ENCODE measurements at regions not wholly inside any gene's neighbourhood (a gene's known extent, or its start where the extent isn't known, plus 50 kb on each side); places are given as distances from the start of the nearest gene placed in this dataset.
"Not testable (repeated sequence)": the region's sequence is repeated elsewhere in the genome, so short reads cannot be mapped to it uniquely, and the experiment has no call there.

DNA sequence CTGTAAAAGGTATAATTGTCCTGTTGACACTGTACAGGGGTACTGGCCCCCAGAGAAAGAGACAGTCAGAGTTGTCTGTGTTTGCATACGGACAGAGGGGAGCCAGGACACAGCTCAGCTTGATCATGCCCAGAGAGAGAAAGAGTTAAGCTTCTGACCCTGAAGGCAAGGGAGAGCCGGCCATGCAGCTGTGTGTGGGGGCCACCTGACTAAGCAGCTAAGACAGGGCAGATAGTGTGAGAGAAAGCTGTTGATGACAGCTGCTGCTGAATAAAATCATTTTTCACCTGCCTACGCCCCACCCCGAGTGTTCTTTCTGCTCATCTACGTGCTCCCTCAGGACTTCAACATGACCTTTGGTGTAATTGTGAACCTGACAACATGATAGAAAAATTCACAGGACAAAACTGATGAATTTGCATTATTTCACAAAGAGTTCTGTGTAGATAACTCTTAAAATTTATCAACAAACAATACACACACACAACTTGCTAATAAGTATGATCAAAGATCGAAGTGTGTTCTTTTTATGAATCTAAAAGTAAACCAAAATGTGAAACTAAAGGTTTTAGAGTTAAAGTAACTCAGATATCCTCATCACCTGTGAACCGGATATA lies 1294.3 kb upstream of the ATXN8OS start:
- DNase-seq (ENCODE audit: low spot score): no peak

DNA sequence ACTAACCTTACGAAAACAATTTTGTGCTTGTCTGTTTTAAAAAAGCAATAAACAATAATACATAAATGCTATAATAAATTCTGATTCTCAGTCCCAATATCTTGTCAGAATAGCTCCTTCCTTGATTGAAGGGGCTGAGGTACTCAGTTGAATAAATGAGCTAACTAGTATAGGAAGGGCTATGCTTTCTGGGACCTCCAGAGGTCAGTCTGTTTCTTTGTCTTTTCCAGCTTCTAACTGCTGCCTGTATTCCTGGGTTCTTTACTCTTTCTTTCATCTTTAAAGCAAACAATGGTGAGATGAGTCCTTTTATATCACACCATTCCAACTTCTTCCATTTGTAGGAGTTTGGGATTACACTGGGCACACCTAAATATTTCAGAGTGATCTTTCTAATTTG lies 1297.0 kb upstream of the ATXN8OS start:
- DNase-seq (ENCODE audit: low spot score): peak; percentile 45

DNA sequence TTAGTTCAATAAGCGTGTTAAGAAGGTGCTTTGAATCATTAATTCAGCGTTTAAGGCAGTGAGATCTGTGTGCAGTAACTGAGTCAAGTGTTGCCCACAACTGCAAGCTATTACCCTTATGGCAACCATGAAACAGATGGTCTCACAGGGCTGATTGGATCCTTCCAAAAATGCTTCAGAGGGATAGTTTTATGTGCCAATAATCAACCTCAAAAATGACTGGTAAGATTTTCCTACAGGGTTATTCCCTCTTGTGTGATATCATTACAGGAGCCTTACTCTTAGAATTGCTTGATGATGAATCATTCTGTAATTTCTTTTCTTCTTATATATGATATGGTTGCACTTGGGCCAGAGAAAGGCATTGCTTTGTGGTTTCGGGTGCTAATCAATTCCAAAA lies 1299.2 kb upstream of the ATXN8OS start:
- no peak for DNase-seq (ENCODE audit: low spot score)

DNA sequence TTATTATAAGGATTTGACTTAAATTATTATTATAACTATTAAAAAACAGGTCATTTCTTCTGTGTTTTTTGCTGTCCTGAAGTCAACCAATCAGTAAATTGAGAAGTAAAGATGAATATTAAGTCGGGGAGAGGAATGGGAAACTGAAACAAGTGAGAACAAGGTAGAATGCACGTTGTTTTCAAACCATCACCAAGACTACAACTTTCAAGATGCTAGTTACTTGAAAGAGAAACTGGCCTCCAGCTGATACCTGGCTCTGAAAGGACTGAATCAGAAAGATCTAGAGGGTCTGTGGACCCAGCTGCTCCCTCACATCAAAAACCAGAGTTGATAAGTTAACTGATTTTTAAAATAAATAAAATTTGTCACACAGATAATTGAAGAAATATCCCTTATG lies 1301.5 kb upstream of the ATXN8OS start:
- DNase-seq (ENCODE audit: low spot score): no peak

DNA sequence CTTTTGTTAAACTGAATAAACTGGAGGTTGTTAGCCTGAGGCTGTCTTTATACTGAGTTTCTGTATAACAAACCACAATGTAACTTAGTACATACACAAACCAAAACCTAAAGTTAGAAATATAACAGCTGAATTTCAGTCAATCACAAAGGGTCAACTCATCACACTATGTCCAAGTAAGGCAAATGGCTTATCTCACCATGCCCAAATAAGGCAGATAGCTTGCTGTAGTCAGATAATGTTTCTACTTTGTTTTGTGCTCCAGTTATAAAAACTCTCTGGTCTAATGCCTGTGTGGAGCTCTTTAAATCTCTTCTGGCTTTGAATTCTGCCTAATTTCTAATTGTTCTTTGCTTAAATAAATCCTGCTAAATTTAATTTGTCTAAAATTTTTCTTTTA lies 1323.4 kb upstream of the ATXN8OS start:
- no peak for DNase-seq (ENCODE audit: low spot score)

DNA sequence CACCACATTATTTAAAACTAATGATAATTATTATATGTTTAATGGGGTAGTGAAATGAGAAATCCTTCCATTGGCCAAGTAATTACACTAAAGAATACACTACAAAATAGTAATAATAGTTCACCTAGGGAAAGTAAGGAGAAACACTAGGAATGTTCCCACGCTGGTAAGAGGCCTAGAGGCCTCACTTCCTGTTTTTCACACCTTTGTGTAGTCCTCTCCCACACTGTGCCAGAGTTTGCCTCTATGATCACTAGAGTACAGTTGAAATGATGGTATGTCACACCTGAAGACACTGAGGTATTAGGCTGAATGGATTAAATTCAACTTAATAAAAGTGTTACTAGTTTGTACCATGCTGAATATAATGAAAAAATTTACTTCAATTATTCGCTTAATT lies 1348.0 kb upstream of the ATXN8OS start:
- DNase-seq (ENCODE audit: low spot score): no peak

DNA sequence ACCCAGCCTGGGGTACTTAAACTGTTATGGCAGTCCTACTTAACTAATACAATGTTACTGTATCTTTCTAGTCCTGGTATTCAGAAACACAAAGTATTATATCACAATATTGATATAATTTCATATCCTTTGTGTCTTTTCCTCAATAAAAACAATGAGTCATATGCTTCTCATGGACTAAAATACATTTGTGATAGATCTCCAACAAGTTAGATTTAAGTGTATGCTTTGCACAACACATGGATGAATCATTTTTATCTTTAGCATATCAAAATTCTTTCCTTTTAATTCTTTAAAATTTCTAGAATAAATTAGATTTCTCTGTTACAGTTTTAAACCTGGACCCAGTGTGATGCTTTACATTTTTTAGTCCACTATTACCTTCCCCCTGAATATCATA lies 1357.8 kb upstream of the ATXN8OS start:
- no peak for DNase-seq (ENCODE audit: low spot score)

DNA sequence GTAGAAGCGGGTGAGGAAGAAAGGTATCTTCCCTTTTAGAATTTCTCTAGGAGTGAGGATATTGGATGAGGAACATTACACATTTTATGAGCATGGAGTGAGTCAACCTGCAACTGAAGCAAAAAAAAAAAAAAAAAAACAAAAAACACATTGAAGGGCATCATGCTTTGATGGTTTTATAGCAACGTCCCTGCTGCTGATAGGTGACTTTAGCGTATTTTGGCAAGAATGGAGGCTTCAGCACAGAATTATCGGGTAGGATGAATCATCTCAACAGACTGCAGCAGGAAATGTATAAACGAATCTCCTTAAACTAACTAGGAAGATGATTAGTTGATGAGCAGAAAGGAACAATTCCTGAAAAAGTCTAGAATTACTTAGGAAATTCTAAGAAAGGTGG lies 1359.6 kb upstream of the ATXN8OS start:
- DNase-seq (ENCODE audit: low spot score): no peak

DNA sequence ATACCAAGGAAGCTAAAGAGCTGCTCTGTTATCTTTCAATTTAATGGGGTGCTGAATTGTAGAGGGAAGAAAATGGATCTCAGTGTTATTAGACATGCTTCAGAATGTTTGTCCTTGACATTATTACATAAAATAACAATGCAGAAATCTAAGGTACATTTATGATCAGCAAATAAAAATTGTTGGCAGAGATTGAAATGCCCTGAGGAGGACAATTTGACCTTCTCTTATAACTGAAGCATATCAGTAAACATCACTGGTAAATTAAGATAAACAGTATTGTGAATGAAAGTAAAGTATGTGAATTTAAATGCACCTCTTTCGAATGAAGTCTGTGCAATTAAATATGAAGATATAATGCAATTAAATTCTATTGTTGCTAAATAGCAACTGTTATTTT lies 1362.1 kb upstream of the ATXN8OS start:
- DNase-seq (ENCODE audit: low spot score): no peak

DNA sequence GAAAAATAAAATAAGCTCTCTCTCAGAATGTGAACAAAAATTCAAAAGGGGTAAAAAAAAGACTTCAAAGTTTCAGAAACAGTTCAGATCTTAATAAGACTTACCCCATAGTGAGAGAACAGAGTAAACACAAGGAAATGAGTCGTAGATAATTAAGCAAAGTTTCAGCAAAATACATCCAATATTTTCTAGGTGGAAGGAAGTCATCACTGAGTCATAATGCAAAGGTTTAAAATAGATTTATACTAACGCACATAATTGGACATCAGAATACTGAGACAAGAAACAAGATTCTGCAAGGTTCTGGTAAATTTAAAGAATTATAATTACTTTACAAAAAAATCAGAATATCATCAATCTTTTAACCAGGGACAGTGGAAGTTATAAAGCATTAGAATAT lies 1370.7 kb upstream of the ATXN8OS start:
- DNase-seq (ENCODE audit: low spot score): no peak

DNA sequence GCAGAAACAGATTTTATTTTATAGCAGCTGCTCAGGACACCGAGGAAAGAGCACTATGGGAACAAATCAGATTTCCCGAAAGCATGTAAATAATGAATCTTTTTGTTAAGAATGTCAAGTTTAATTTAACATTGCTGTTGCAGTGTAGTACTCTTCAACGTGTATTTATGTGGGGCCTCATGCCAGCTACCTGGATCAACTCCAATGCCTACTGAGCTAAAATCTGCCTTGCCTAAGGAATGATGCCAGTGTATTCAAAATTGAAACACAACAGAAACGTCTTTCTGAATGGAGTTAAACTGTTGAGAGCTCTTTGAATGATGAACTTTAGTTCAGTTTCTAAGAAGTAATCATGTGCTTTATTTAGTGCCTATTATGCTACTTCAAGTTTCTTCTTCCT lies 1379.8 kb upstream of the ATXN8OS start:
- DNase-seq (ENCODE audit: low spot score): no peak

DNA sequence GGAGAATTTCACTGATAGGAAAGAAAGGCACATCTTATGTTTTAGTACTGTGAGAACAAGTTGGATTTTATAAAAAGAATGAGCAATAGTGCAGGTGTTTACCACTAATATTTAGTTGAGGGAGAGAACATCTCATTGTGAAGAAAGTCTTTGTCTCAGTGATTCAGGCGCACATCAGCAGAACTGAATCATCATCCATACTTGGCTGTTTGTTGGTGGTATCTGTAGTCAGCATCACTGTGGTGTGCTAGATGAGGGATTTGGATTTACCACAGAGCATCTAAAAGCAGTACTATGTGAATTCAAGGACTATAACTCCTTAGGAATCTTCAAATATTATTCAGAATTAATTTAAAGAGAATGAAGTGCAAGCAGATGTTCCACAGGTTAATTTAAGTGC lies 1380.5 kb upstream of the ATXN8OS start:
- DNase-seq (ENCODE audit: low spot score): no peak

DNA sequence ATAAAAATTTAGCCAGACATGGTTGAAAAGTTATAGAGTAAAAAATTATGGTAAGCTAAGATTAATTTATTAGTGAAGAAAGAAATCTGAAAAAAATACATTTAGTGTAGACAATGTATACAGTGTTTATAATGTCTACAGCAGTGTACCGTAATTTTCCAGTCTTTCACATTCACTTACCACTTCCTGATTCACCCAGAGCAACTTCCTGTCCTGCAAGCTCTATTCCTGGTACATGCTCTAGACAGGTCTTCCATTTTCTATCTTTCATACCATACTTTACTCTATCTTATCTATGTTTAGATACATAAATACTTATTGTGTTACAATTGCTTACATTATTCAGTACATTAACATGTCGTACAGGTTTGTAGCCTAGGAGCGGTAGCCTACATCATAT lies 1387.8 kb upstream of the ATXN8OS start:
- no peak for DNase-seq (ENCODE audit: low spot score)

DNA sequence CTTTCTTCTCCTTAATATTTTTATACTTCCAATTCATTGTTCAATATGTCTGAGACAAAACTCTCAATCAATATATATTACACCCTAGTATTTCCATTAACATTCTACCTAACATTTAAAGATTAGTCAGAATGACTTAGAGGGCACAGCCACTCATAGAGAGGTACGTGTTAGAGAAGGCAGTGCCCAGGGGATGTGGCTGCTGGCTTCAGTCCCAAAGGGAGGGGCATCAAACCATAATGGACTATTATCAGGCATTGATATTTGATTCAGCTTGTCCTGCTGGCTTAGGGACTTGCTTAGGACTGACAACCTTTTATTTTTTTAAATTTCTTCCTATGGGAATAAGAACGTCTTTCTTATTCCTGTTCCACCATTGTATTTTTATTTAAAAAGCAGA lies 1392.0 kb upstream of the ATXN8OS start:
- no peak for DNase-seq (ENCODE audit: low spot score)

DNA sequence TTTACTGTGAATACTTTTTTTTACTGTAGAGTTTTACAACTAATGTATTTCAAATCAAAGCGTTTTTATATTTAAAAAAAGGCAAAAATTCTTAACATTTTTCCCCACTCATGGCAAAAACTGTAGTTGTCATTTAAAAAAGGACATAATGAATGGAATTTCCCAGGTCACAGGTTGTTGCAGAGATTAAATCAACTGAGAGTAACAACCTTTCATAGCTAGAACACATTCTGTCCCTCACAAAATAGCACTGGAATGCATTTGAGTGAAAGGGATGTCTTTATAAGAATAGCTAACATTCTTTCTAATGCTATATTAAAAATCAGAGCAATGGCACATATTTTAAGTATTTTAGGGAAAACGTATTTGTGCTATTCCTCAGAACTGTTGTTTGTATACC lies 1393.3 kb upstream of the ATXN8OS start:
- DNase-seq (ENCODE audit: low spot score): no peak

DNA sequence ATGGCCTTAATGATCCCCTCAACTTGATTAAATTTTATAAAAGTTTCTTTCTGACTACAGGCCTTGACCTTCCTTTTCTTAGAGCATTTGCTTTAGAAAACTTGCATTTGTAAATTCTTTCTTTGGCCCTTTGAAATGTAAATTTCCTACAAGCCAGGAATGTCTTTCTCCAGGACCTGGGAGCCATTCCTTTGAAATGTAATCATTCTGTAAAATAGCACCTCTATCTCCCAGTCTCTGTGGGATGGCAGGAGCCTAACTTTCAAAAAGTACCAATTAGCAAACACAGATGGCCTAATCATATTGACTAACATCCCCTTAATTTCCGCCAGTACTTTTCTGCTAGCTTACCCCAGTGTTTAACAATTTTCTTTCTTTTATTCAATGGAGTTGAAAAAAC lies 1394.2 kb upstream of the ATXN8OS start:
- DNase-seq (ENCODE audit: low spot score): no peak

DNA sequence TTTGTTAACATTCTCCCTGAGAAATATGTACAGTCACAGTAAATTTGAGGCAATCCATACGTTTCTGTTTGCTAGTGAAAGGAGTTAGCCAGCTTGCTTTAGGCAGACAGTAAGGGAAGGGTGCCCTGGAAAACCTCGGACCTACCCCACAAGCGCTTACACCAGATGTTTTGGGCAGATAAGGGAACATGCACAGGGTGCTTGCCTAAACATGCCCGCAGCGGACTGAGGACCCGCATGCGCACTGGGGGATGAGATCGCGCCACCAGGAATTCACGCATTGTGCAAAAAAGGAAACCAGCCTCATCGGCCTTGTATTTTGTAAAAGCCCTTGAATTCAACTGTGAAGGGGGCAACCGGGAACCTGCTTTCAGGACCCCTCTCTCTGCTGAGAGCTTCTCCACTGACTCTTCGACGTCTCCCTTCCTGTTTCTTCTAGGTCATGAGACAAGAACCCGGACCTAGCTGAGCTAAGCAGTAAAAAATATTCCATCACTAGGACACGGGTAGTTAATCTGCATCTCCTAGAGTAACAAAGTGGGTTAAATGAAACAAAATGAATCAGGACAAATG lies 1399.2 kb upstream of the ATXN8OS start:
- no peak for DNase-seq (ENCODE audit: low spot score)

DNA sequence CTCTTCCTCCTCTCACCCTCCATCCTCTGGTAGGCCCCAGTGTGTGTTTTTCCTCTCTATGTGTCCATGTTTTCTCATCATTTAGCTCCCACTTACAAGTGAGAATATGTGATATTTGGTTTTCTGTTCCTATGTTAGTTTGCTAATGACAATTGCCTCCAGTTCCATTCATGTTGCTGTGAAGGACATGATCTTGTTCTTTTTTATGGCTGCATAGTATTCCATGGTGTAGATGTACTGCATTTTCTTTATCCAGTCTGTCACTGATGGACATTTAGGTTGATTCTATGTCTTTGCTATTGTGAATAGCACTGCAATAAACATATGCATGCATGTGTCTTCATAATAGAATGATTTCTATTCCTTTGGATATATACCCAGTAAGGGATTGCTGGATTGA lies 1401.6 kb upstream of the ATXN8OS start:
- DNase-seq (ENCODE audit: low spot score): not testable (repeated sequence)

DNA sequence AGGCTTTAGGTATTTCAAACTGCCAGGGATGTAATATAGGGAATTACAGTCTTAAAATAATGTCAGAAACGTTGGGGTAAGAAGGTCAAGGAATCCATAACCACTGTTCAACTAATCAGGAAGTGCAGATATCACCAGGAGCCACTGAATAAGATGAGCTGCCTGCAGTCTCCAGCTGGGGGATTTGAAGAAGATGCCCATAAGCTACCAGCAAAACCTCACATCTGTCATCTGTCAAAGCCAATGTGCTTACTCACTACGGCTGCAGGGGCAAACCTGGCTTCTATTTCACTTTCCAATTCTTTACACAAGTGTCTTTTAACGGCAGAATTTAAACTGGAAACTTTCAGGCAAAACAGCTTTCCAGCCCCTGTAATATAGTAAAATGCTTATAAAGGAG lies 1410.1 kb upstream of the ATXN8OS start:
- no peak for DNase-seq (ENCODE audit: low spot score)

DNA sequence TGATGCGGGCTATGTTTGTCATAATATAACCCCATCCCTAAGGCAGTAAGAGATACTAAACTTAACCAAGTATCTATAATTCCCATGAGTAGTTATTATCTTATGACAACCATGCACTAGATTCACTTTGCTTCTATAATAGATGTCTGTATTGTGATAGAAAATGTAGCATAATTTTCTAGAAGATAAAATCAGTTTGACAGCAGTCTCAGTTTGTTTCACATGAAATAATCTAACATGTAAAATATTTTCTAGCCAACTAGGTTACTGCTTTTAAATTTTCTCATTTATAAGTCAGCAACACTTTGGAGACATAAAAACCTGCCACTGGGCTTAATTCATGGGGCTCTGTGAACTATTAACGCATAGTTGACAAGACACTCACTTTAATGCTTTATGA lies 1410.7 kb upstream of the ATXN8OS start:
- DNase-seq (ENCODE audit: low spot score): no peak

DNA sequence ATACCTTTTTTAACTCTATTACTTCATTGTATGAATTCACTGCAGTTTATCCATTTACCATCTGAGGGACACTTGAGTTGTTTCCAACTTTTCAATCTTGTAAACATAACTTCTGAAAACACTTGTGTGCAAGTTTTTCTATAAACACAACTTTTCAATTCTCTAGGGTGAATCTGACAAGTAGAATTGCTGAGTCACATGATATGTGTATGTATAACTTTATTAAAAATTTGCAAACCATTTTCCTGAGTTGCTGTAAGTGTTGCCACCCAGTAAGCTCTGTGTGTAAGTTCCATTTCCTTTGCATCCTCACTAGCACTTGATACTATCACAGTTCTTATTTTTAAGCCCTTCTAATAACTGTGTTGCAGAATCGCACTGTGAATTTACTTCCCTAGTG lies 1415.6 kb upstream of the ATXN8OS start:
- no peak for DNase-seq (ENCODE audit: low spot score)

DNA sequence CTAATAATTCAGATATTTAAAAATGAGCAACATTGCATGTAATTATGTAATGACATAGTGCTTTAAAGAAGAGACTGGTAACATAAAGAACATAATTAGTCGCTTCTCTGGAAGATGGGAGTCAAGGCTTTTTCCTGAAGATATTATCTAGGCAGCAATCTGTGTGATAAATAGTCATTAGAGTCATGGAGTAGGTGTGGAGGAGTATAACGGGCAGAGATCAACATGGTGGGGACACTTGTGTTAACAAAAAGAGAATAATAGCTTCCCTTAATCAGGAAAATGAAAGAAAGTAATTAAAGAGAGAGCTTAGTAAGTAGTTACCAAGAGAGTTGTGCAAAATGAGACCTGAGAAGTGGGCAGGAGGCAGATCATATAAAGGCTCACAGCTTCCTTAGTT lies 1417.1 kb upstream of the ATXN8OS start:
- DNase-seq (ENCODE audit: low spot score): no peak

DNA sequence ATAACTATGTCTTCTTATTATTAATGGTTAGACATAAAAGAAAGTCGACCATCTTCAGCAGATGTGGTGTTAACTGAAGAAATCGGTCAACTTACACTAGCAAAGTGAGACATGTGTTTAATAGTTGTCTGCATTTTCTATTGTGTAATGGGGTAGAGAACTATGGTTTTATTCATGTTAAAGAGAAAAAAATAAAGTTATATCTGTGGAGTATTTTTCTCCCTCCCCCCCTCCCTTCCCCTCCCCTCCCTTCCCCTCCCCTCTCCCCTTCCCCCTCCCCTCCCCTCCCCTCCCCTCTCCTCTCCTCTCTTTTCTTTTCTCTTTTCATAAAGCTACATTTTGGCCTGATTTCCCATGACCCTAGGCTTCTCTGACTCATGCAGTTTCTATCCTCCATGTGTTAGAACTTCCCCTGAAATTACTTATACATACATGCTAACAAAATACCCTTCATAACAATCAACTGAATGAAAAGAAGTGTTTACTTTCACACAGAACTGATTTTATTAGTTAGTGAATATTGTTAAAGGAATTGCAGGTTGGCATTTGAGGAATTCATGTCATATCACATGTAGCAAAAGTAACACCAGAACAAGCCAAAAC lies 1431.0 kb upstream of the ATXN8OS start:
- DNase-seq (ENCODE audit: low spot score): no peak

DNA sequence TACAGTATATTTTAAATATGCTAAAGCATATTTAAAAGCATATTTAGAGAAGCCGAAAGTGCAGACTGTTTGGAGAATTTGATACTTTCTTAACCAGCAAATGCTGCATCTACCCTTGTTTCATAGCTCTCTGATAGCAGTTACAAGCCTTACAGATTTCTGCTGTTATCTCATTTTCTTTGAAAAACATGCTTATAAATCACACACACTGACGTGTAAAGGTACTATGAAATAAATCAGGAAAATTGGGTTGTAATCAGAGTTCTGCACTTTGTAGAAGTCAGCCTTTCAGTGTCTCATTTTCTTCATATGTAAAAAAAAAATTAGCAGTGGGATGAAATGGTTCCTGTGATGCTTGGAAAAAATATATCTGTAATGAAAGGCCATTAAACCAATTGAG lies 1432.4 kb upstream of the ATXN8OS start:
- DNase-seq (ENCODE audit: low spot score): no peak

Measured in HT-29 (cell line).